Dermis blood vessel endothelial cell (primary cell): ENCODE measurements at regions not wholly inside any gene's neighbourhood (a gene's known extent, or its start where the extent isn't known, plus 50 kb on each side); places are given as distances from the start of the nearest gene placed in this dataset.
"Not testable (repeated sequence)": the region's sequence is repeated elsewhere in the genome, so short reads cannot be mapped to it uniquely, and the experiment has no call there.

Experiments
- DNase-seq: peaks from one replicate; pipeline ENCODE4 v3.0.0; 2010

DNA sequence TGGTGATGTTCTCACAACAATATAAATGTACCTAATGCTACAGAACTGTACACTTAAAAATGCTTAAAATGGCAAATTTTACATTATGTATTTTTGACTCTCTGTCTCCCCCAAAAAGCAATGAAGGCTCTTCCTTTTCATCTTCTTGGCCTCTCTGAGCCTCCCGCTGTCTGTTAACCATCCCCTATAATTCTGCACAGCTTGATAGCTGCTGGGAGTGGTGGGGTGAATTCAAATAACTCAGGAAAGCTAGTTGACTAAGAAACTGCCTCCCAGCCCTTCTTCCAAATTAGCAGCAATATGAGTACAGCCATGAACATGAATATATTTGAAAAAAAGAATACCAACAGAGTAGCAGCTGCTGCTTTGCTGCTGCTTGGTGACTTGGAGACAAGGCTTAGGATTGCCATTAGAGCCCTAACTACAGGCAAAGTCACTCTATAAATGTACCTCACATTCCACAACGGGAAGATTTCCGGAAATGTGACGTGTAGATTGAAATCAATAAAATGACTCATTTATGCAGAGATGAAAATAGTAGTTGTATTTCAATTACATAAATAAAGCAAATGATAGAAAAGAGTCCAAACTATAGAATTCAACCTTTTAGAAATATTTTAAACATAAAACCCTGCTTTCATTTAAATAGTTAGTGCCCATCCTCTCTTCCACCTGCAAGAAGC, 200.1 kb upstream of the HEY2 start:
- peak; percentile 50 for DNase-seq

DNA sequence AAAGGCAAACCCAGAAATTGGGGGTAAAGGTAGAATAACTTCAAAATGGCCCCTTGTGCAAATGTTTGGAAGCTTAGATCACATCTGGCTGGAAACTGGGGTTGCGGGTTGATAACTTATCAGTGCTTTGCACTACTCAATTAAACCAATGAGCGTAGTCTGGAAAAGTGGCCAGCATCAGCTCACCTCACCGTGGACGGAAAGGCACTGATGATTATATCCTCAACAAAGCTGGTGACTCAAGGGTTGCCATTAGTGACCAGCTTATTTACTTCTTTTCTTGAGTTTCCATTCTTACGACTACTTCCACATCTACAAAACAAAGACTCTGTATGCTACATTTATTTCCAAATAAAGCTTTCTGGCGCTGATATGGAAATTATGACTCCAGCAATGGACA, 198.5 kb upstream of the HEY2 start:
- DNase-seq: peak; percentile 56

DNA sequence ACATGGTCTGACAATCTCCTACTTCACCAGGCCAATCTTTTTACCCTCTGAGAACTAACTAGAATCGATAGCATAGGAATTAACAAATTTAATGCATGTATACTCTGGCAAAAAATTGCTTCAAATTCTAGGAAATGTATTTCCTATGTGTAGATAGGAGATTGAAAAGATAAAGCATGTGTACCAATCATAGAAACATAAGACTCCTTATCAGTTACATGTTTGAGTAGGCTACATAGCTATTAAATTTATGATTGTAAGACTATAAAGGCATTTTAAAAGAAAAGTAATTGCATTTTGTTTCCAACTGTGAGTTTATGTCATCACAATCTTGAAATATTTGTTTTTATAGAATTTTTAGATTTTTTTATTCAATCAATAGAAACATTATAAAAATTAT, 196.6 kb upstream of the HEY2 start:
- DNase-seq: no peak

DNA sequence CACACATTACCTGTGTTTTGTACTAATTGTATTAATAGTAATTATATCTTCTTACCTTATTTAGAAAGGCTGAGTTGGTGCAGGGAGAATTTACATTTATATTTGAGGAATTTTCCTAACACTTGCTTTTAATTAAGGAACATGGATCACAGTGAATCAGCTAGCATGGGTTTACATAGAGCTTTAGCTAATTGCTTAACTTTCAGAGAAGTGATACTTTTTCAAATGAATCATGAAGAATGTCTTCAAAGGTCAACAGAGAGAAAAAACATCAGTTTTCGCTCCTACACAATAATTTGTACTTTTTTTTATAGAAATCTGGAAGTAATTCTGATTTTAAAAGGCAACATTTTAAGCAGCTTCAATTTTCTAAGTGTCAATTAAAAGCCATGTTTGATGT, 195.0 kb upstream of the HEY2 start:
- DNase-seq: no peak

DNA sequence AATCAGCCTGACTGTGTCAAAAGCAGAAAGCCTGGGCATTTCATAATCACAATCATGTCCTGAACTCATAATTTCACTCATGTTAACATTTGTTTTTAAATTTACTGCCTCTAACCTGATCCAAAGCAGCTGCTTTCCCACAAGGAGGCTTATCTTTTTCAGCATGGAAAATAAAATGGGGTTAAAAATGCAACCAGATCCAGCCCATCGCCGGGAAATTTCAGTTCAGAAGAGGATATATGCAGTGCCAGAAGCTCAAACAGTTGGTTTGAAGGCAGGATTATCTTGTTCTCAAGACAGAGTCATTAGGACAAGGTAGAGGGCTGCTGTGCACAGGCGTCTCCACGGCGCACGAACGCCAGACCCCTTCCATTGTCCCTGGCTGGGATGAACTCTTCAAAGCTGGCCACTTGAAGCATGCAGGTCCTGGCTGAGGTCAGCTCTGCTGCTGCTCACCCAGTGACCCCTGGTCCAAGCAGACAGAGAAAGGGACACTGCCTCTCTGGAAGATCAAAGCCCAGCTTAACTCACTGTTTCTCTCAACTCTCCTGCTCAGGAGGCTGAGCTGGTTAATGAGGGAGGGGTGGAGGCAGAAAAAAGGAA, 191.1 kb upstream of the HEY2 start:
- DNase-seq: no peak

DNA sequence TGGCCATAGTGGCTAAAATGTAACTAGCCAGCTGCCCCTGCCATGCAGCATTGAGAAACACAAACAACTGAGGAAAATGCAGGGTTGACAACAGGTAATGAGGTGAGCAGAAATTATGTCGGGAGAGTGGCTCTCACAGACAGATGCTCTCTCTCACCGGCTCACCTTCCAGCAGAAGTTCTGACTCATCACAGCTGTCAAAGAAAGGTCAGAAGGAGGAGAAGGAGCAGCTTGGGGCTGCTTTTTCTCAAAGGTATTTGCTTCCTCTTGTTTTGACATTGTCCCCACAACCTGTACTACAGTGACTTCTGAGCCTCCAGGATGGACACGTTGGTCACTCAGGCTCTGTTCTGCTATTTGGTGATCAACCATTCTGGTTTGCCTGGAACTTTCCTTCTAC, 190.5 kb upstream of the HEY2 start:
- no peak for DNase-seq

DNA sequence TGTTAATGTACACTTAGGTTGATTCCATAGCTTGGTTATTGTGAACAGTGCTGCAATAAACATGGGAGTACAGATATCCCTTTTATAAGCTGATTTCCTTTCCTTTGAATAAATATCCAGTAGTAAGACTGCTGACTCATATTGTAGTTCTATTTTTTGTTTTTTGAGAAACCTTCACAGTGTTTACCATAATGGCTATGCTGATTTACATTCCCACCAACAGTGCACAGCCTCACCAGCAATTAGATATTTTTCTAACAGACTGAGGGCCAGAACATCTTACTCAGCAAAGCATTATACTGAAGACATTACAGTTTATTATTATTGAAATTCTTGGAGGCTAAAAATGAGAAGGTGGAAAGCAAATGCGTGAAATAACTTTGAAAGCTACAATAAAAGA, 187.3 kb upstream of the HEY2 start:
- DNase-seq: no peak

DNA sequence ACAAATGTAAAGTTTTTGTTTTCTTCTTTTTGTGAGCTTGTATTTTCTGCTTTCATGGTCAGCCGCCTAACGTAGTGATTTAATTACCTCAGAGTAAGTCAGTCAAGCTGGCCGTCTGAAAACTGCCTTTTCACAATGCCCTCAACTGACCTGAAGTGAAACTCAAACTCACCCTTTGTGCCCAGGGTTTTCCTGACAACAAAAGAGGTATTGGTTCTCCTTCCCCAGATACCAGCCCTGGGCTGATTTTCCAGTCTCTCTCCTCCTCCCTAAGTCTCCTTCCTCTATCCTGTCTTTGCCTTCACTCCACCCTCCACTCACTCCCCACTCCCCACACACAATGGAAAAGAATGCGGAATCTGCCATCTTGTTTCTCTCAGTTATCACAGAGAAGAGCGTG, 184.5 kb upstream of the HEY2 start:
- no peak for DNase-seq

DNA sequence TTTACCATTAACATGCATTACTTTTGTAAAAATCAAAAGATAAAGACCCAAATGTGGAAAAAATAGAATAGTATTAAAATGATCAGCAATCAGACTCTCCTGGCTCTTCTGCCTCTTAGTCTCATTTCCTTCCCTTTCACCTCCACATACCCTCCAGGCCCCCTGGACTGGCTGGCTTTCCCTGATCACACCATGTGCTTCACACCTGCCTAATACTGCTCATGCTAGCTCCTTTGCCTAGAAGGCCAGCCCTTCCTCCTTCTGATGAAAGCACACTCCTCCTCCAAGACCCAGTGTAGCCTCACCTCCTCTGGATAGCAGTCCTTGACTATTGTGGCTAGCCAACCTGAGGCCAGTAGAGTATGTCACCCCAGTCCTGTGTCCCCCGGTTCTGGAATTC, 182.0 kb upstream of the HEY2 start:
- DNase-seq: no peak

DNA sequence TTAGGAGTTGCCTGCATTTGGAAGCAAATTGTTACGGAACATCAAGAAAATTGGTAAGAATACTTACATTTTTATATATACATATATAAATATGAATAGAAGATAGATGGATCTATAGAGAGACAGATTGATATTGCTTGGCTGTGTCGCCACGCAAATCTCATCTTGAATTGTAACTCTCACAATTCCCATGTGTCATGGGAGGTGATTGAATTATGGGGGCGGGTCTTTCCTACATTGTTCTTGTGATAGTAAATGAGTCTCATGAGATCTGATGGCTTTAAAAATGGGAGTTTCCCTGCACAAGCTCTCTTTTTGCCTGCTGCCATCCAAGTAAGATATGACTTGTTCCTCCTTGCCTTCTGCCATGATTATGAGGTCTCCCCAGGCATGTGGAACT, 180.8 kb upstream of the HEY2 start:
- DNase-seq: no peak

DNA sequence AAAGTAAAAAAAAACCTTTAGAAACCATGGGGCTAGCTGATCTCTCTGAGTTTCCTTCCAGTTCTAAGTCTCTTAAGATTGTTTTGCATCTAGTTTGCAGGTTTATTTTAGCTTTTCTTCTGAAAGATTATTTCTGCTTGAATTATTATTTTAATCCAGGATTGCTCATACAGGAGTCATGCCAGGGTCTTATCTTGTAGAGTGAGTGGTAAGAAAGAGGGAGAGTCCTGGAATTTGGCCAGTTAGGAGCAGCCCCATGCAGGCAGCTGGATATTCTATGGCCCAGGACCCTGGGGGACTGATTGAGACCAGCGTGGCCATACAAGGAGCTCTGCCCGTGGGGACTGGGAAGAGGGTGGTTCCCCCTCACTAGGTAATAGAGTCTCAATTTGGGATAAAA, 178.9 kb upstream of the HEY2 start:
- DNase-seq: no peak

DNA sequence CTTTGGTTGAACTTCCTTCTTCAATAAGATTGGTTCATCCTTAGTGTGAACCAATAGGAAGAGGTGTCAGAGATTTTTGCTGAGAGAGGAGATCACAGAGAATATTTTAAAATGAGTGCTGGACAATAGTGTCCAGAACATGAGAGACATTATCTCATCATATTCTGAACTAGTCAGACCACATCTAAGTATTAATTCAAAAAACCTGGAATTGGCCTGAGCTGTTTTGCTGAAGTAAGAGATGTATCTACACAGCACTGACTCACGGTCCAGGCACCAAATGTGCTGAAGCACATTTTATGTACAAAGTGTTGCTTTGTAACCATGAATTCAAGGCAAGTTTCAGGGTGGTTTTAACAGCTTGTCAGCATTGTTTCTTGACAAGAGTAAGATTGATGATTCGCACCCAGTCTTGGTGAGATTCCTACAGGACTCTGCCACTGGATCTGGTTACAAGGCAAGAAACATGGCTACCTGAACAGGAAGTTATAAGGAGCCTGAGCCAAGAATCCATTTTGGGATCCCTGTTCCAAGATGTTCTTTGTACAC, 178.2 kb upstream of the HEY2 start:
- DNase-seq: no peak

DNA sequence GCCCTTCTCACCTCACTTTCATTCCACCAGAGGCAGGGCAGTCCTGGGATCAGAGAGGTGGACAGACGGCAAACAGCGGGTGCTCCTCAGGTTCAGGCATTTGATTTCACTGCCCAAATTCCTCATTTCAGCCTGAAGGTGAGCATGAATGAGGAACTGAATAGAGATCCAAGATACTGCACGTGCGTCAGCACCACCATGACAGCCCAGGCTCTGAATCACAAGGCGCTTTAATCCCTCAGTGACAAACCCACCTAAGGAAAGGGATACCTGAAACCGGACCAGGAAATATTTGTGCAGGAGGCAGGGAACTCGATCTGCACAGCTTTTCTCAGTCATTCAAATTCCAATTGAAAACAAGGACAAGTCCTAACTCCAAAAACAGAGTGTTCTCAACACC, 174.8 kb upstream of the HEY2 start:
- DNase-seq: no peak

DNA sequence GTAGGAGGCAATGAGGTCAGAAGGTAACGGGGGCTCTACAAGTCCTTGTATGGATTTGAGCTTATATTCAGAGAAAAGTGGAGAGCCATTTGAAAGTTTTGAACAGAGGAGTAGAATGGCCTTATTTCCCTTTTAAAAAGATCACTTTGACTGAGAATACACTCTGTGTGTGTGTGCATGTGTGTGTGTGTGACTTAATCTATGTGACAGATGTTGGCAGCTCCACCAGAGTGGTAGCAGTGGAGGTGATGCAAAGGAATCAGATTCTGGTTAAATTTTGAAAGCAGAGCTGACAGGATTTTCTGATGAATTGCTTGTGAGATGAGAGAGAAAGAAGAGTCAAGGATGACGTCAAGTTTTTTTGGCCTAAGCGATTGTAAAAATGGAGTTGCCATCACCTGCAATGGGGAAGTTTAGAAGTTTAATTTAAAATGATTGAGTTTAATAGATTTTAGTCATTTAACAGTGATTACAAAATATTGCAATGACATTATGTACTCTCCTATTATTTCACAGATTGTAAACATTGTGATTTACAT, 172.2 kb upstream of the HEY2 start:
- no peak for DNase-seq

DNA sequence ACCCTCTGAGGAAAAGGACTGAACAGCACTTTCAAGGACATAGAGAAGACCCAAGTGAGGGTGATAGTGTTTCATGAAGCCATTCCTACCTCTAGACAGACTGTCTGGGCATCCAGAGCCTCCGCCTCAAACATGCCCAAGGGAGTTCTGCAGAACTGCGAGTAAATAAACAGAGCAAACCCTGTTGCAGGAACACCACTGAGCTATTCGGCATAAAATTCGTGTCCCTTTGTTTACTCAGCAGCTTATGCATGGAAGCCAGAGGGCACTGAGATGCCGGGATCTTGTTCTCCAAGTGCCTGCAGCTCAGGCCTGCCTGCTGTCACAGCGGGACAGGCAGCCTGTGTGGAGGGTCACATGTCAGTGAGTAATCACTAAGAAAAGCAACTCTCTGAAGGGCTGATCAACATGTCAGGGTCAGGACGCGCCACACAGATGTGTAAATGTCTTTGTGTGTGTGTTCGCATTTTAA, 164.9 kb upstream of the HEY2 start:
- peak; percentile 37 for DNase-seq

DNA sequence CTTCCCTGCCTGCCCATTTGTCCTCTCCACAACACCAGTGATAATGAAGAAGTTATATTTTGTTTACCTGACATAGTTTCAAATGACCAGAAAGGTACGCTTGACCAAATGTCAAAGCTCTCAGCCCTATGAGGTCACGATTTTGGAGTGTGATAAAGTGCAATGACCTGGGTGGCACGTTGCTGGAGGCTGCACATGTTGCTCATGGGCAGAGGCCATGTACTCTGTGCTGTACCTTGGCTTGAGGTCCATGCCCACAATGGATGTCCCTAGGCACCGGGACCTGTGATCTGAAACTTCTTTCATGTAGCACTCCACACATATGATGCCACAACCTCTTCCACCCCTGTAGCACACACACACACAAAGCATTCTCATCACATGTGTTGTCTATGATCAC, 164.0 kb upstream of the HEY2 start:
- no peak for DNase-seq

DNA sequence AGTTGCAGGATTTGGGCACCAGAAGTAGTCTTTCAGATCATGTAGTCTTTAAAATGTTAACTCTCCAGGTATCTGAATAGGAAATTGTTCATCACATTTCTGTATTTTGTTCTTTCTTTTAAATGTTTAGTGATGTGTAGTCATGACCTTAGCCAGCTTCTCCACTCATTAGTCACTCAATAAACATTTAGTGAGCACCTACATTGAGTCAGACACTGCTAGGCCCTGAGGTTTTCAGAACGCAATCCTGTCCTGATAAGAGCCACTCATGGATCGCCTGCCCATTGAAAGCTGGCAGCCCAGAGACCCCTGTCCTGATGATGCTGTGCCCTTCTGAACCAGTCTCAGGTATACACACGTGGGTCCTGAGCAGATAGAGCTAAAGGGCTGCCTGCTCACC, 163.4 kb upstream of the HEY2 start:
- DNase-seq: peak; percentile 23

DNA sequence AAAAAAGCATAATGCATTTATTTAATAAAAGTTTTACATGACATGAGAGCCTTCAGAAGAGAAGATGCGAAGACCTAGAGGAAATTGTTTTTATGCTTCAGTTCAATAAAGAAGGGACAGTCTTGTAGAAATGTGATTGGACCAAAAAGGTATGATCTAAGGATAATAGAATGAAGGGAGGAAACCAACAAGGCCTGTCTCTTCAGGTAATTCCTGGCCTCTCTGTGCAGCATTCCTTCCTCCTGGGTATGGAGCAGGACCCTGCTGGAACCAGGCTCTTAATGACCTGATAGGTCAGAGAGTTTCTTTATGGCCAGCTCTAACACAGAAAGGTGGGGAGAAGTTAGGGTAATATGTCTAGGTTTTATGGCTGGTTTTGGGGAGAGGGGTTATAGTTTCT, 162.8 kb upstream of the HEY2 start:
- no peak for DNase-seq

DNA sequence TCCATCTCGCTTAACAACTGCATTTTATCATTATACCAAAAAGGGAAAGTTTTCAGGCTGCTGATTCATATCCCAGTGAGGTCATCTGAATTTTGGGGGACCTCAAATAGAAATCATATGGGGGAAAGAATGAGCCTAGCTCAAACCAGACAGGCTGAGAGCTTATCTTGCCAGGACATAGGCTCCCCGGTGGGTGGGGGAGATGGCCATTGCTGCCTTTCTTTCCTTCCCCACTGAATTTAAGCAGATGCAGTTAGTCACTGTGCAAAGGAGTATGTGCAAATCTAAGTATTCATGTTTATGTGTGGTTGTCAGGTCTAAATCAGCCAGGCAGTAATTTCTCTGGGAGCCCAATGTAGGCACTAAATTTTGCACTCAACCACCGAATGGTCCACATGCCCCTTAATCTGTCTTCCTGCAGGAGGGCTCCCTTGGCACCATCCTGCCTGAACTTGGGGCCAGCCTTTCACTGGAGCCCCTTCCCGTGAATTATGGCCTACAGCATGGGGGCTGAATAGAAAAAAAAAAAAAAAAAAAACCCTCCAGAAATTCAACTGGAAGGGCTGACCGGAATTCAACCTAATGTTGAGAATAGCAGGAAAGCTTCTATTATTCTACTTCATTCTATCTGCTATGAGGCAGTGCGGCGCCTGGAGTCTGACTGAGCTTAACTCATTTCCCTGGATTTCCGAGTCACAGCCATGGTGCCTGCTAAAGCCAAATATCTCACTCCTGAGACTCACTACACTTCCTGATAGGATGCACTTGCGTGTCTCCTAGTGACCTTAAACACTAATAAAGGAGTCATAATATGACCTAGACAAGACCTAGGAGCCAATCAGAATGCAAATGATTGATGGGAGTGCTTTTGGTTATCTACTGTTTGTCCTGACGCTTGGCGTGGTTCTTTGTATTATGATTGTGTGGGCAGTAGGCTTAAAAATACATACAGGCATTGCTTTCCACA, 161.5 kb upstream of the HEY2 start:
- peak; percentile 88 for DNase-seq

DNA sequence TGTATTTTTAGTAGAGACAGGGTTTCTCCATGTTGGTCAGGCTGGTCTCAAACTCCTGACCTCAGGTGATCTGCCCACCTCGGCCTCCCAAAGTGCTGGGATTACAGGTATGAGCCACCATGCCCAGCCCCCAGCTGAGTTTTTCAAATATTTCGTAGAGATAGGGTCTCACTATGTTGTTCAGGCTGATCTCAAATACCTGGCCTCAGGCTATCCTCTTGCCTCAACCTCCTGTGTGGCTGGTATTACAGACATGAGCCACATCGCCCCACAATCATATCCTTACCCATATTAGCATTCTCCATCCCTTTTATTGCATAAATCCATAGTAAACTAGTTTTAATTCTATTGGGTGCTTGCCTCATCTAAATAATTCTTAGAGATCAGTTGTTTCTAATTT, 157.6 kb upstream of the HEY2 start:
- not testable (repeated sequence) for DNase-seq

DNA sequence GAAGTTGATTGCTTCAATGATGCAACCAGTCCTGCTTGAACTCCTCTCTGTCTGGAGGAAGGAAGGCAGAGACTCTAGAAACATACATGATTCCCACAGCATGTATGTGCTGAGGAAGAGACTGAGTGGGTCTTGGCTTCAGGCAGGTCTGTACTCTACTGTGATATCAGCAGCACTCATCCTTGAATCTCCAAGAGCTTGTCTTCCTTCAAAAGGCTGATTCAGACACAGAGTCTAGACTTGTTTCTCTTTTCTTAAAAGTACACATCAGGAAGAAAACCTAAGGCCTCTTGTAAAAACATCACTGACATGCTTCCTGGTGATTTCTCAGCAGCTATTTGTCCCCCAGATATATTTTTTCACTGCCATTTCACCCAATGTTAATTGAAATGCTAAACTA, 155.7 kb upstream of the HEY2 start:
- DNase-seq: no peak

DNA sequence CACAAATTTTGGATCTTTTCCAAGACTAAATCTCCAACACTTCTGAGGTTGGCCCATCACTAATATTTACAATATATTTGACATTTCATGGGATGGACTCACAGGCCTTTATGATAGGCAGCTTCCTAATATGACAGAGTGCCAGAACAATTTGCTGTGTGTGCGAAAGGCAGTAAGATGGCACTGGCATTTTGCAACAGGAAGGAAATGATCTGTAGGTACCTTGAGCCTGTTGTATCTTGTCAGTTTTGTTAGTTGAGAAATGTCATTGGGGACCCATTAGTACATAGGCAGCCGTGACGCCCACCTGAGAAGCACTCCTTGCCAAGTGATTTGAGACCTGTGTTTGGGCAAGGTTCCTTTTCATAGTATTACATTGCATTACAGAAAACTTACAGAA, 153.4 kb upstream of the HEY2 start:
- no peak for DNase-seq
